CD14-positive monocyte (primary cell): ENCODE measurements at regions not wholly inside any gene's neighbourhood (a gene's known extent, or its start where the extent isn't known, plus 50 kb on each side); places are given as distances from the start of the nearest gene placed in this dataset.

ENCODE experiments used
- DNase-seq, 3 donors: peaks; one replicate each; pipeline ENCODE4 v3.0.0-alpha.2; 2011 to 2022
- H2AFZ ChIP-seq: 2 replicates; pipeline ENCODE4 v1.6.0; 2012; ENCODE audit warnings: mild to moderate bottlenecking, low read depth, low read length, inconsistent platforms; ENCODE audit not compliant: insufficient read depth, poor library complexity, severe bottlenecking
- H3K27ac ChIP-seq, 2 donors: 1 replicate in 1 of 2; 2 replicates in 1 of 2; pipeline ENCODE4 v1.5.1; 2012 to 2013; ENCODE audit warnings: low read length in 2 of 2, control low read depth in 1 of 2, inconsistent platforms in 1 of 2, low read depth in 1 of 2, mild to moderate bottlenecking in 1 of 2
- H3K27me3 ChIP-seq, 2 donors: one replicate each; pipeline versions ENCODE4 v1.6.0 to v1.6.1; 2011 to 2013; ENCODE audit warnings: low read length in 2 of 2; ENCODE audit not compliant: control insufficient read depth in 2 of 2, insufficient read depth in 2 of 2
- H3K36me3 ChIP-seq, 2 donors: replicated peaks in 1 of 2; 1 replicate in 1 of 2; 2 replicates in 1 of 2; pipeline versions ENCODE4 v1.5.1 to v1.6.1; 2012 to 2013; ENCODE audit warnings: low read length in 2 of 2, control low read depth in 1 of 2, inconsistent platforms in 1 of 2, mild to moderate bottlenecking in 1 of 2; ENCODE audit not compliant: insufficient read depth in 2 of 2, control insufficient read depth in 1 of 2
- H3K4me1 ChIP-seq, 2 donors: 1 replicate in 1 of 2; 2 replicates in 1 of 2; pipeline versions ENCODE4 v1.5.1 to v1.6.1; 2012 to 2013; ENCODE audit warnings: low read length in 2 of 2, control low read depth in 1 of 2, inconsistent platforms in 1 of 2, mild to moderate bottlenecking in 1 of 2, moderate library complexity in 1 of 2; ENCODE audit not compliant: insufficient read depth in 2 of 2, control insufficient read depth in 1 of 2
- H3K4me2 ChIP-seq: replicated peaks from 2 replicates; pipeline ENCODE3; 2012; ENCODE audit warnings: low read length, moderate library complexity, mild to moderate bottlenecking; ENCODE audit not compliant: poor library complexity, severe bottlenecking; ENCODE audit errors: extremely low read depth
- H3K4me3 ChIP-seq, 3 experiments: fragments of 200-600 bp in 1 of 3; sonication (generic) in 1 of 3; replicated peaks in 1 of 3; 1 replicate in 2 of 3; 2 replicates in 1 of 3; pipeline ENCODE4 v1.5.1; 2011 to 2013; ENCODE audit warnings: low read length in 3 of 3, mild to moderate bottlenecking in 3 of 3, control low read depth in 2 of 3, low read depth in 2 of 3, inconsistent platforms in 1 of 3, moderate library complexity in 1 of 3
- H3K79me2 ChIP-seq: 2 replicates; pipeline ENCODE4 v1.6.0; 2012; ENCODE audit warnings: mild to moderate bottlenecking, control low read depth, inconsistent platforms, low read length, moderate library complexity; ENCODE audit not compliant: insufficient read depth
- H3K9ac ChIP-seq: 2 replicates; pipeline ENCODE4 v1.6.0; 2017; ENCODE audit warnings: low read length, mild to moderate bottlenecking; ENCODE audit not compliant: insufficient read depth, poor library complexity, severe bottlenecking
- H3K9me3 ChIP-seq, 2 donors: replicated peaks in 1 of 2; 1 replicate in 1 of 2; 2 replicates in 1 of 2; pipeline versions ENCODE4 v1.5.1 to v1.6.1; 2012 to 2013; ENCODE audit warnings: low read length in 2 of 2, control low read depth in 1 of 2; ENCODE audit not compliant: control insufficient read depth in 1 of 2, insufficient read depth in 1 of 2
- H4K20me1 ChIP-seq: 2 replicates; pipeline ENCODE4 v1.6.0; 2012; ENCODE audit warnings: mild to moderate bottlenecking, low read length, control low read depth, moderate library complexity; ENCODE audit not compliant: insufficient read depth
- H3K27ac Mint-ChIP-seq, 7 donors: one replicate each; pipeline ENCODE4 v1.8.0; 2020; ENCODE audit warnings: mild to moderate bottlenecking in 7 of 7, mixed read lengths in 7 of 7, moderate library complexity in 6 of 7, inconsistent platforms in 2 of 7
- H3K27me3 Mint-ChIP-seq, 3 donors: one replicate each; pipeline ENCODE4 v1.8.0; 2021 to 2022; ENCODE audit warnings: low read depth in 3 of 3, mild to moderate bottlenecking in 3 of 3, mixed read lengths in 3 of 3, moderate library complexity in 3 of 3, inconsistent platforms in 1 of 3
- H3K36me3 Mint-ChIP-seq, 2 donors: one replicate each; pipeline ENCODE4 v1.8.0; 2020; ENCODE audit warnings: mixed read lengths in 2 of 2, inconsistent platforms in 1 of 2, mild to moderate bottlenecking in 1 of 2
- H3K4me1 Mint-ChIP-seq: one replicate; pipeline ENCODE4 v1.8.0; 2020; ENCODE audit warnings: mild to moderate bottlenecking, mixed read lengths
- H3K4me3 Mint-ChIP-seq, 2 donors: one replicate each; pipeline ENCODE4 v1.8.0; 2020; ENCODE audit warnings: mild to moderate bottlenecking in 2 of 2, mixed read lengths in 2 of 2, moderate library complexity in 1 of 2
- H3K9me3 Mint-ChIP-seq, 7 donors: one replicate each; pipeline ENCODE4 v1.8.0; 2020 to 2022; ENCODE audit warnings: mixed read lengths in 7 of 7, mild to moderate bottlenecking in 6 of 7, moderate library complexity in 6 of 7, inconsistent platforms in 2 of 7
- WGBS: methylation state at CpG from one replicate; pipeline ENCODE4 v1.1.5; 2013; ENCODE audit warnings: missing lambda C conversion rate; ENCODE audit not compliant: insufficient coverage; 5-methylcytosine and 5-hydroxymethylcytosine counted together
- intact Hi-C, 2 donors: fragments of 100-400 bp; cut with micrococcal nuclease; formaldehyde crosslinking; loops; one replicate each; pipeline versions ENCODE4 v1.15.0 to v1.15.1; 2023
- TF ChIP-seq, protein P1 (sequence below): fragments of 200-600 bp; IDR thresholded peaks from one replicate; pipeline ENCODE4 v1.8.0; 2022; ENCODE audit warnings: antibody characterized with exemption, mild to moderate bottlenecking

DNA sequence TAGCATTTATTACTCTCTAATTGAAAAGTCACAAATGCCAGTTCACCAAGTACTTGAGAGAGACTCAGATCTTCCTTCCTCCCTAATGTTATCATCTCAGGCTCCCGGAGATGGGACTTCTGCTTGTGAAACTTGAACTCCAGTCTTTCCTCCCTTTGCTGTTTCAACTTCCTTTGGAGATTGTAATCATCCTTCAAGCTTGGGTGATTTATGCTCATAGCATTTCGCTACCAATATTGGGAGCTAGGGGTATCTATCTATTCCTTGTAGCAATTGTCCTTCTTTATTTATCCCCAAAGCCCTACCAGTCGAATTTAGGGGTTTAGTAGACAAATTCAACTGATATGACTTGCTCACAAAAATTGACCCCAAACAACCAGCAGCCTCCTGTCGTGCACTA is 117.9 kb upstream of the STARD3NL start:
- no peaks in the 10 kb centered on the region for H3K27me3 ChIP-seq
- no peaks in the 10 kb centered on the region for H3K79me2 ChIP-seq
- no peaks in the 10 kb centered on the region for H3K4me1 ChIP-seq
- H4K20me1 ChIP-seq, result no peaks in the 10 kb centered on the region
- H2AFZ ChIP-seq, result no peak overlapping the region
- intact Hi-C loops, result no loop called here
- H3K9me3 ChIP-seq, result no peaks in the 10 kb centered on the region
- H3K4me3 ChIP-seq, result no peak overlapping the region
- peaks cover 0 to 4% (median 0%) of the 10 kb centered on the region in 7 donors for H3K9me3 Mint-ChIP-seq
- no peak overlapping the region for H3K4me3 Mint-ChIP-seq
- no peak for DNase-seq
- no peak overlapping the region for H3K9ac ChIP-seq
- H3K4me2 ChIP-seq, result no peak overlapping the region
- TF ChIP-seq, protein P1, sequence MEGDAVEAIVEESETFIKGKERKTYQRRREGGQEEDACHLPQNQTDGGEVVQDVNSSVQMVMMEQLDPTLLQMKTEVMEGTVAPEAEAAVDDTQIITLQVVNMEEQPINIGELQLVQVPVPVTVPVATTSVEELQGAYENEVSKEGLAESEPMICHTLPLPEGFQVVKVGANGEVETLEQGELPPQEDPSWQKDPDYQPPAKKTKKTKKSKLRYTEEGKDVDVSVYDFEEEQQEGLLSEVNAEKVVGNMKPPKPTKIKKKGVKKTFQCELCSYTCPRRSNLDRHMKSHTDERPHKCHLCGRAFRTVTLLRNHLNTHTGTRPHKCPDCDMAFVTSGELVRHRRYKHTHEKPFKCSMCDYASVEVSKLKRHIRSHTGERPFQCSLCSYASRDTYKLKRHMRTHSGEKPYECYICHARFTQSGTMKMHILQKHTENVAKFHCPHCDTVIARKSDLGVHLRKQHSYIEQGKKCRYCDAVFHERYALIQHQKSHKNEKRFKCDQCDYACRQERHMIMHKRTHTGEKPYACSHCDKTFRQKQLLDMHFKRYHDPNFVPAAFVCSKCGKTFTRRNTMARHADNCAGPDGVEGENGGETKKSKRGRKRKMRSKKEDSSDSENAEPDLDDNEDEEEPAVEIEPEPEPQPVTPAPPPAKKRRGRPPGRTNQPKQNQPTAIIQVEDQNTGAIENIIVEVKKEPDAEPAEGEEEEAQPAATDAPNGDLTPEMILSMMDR, result no peak
- H3K27me3 Mint-ChIP-seq, result no peaks in the 10 kb centered on the region
- 100% methylated on average over 1 of the region's 4 CpGs for WGBS
- no peak overlapping the region for H3K27ac Mint-ChIP-seq
- no peaks in the 10 kb centered on the region for H3K36me3 Mint-ChIP-seq
- no peaks in the 10 kb centered on the region for H3K4me1 Mint-ChIP-seq
- no peaks in the 10 kb centered on the region for H3K36me3 ChIP-seq
- H3K27ac ChIP-seq, result no peak overlapping the region

DNA sequence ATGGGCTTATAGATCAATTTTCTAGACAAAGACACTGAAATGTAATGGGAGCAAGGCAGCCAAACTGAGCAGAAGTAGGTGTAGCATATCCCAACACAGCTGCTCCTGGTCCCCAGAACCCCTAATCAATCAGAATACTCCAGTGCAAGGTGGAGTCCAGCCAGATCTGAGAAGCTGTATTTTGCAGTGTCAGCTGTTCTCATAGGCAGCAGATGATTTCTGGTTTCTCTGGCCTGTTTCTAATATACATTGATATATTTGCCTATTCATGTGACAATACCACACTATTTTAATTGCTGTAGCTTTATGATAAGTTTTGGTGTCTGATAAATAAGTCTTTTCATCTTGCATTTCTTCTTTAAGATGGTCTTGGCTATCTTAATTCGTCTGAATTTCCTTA is 117.4 kb upstream of the STARD3NL start:
- WGBS, result no CpG with 5 or more reads among the region's 1 CpG
- Histone ChIP-seq H3K36me3 (no peaks in the 10 kb centered on the region), H3K4me3 (no peak overlapping the region), H3K9ac (no peak overlapping the region), H2AFZ (no peak overlapping the region), H4K20me1 (no peaks in the 10 kb centered on the region), H3K79me2 (no peaks in the 10 kb centered on the region), H3K27ac (no peak overlapping the region), H3K9me3 (no peaks in the 10 kb centered on the region), H3K4me2 (no peak overlapping the region), H3K4me1 (no peaks in the 10 kb centered on the region), H3K27me3 (no peaks in the 10 kb centered on the region)
- Mint-ChIP-seq H3K27me3 (no peaks in the 10 kb centered on the region), H3K4me3 (no peak overlapping the region), H3K4me1 (no peaks in the 10 kb centered on the region), H3K36me3 (no peaks in the 10 kb centered on the region), H3K27ac (no peak overlapping the region), H3K9me3 (peaks cover 0 to 4% (median 0%) of the 10 kb centered on the region in 7 donors)
- intact Hi-C loops, result no loop called here
- no peak for DNase-seq
- TF ChIP-seq, protein P1, result no peak
